A549 (cell line): ENCODE measurements at regions not wholly inside any gene's neighbourhood (a gene's known extent, or its start where the extent isn't known, plus 50 kb on each side); places are given as distances from the start of the nearest gene placed in this dataset.

ENCODE experiments used
- ATAC-seq, 2 experiments: fragments of 200-7000 bp in 1 of 2; fragments of >200 bp in 1 of 2; cut with Nextera tagmentation in 1 of 2; cut with Tn5 transposase in 1 of 2; 3 replicates each; pipeline versions ENCODE4 v1.8.0 to v1.9.1; 2018 to 2020; ENCODE audit warnings: mild to moderate bottlenecking in 1 of 2, moderate library complexity in 1 of 2
- CTCF ChIA-PET: fragments of 300-600 bp; sonication (Branson Sonifier 250); formaldehyde crosslinking; extraction: SDS; loops from one replicate; lab custom pipeline; 2021; ENCODE audit warnings: antibody characterized with exemption, inconsistent platforms; lab: Yijun Ruan, JAX
- POLR2A ChIA-PET: fragments of 350-600 bp; formaldehyde crosslinking; extraction: SDS; loops from one replicate; lab custom pipeline; 2021; ENCODE audit warnings: antibody characterized with exemption, inconsistent platforms; lab: Yijun Ruan, JAX
- DNase-seq, 2 experiments: peaks; one replicate each; pipeline versions ENCODE4 v3.0.0 to v3.0.0-alpha.2; 2011 to 2016; ENCODE audit warnings: low read depth in 1 of 2, low spot score in 1 of 2
- FAIRE-seq: peaks from 2 replicates; lab custom pipeline; 2011; peaks lifted over from hg19 to GRCh38; lab: Jason Lieb, UNC
- H3K27ac ChIP-seq, 2 experiments: fragments of >200 bp; sonication (Bioruptor Twin); formaldehyde crosslinking; 3 replicates each; pipeline ENCODE4 v1.5.1; 2016 to 2017
- H3K4me1 ChIP-seq: fragments of >200 bp; sonication (Bioruptor Twin); formaldehyde crosslinking; 3 replicates; pipeline ENCODE4 v1.6.1; 2016
- H3K4me2 ChIP-seq: fragments of >200 bp; sonication (Bioruptor Twin); formaldehyde crosslinking; 3 replicates; pipeline ENCODE4 v1.6.1; 2016
- H3K4me3 ChIP-seq: fragments of >200 bp; sonication (Bioruptor Twin); formaldehyde crosslinking; 3 replicates; pipeline ENCODE4 v1.5.1; 2016
- H3K9me3 ChIP-seq: fragments of >200 bp; sonication (Bioruptor Twin); formaldehyde crosslinking; 3 replicates; pipeline ENCODE4 v1.6.1; 2016
- CBX2 ChIP-seq: fragments of 200-600 bp; sonication (generic); IDR thresholded peaks from 2 replicates; pipeline ENCODE4 v1.6.1; 2016; ENCODE audit warnings: low read depth, mild to moderate bottlenecking, borderline replicate concordance
- CBX8 ChIP-seq: fragments of 200-600 bp; sonication (generic); IDR thresholded peaks from 2 replicates; pipeline ENCODE4 v1.6.1; 2016
- CEBPB ChIP-seq, 2 experiments: fragments of >200 bp in 1 of 2; sonication (Bioruptor Twin) in 1 of 2; formaldehyde crosslinking in 1 of 2; IDR thresholded peaks; 2 replicates each; pipeline ENCODE4 v1.6.1; 2012 to 2016
- CHD4 ChIP-seq: fragments of 200-600 bp; sonication (generic); IDR thresholded peaks from 2 replicates; pipeline ENCODE4 v1.6.1; 2016; ENCODE audit warnings: antibody characterized with exemption, mild to moderate bottlenecking, borderline replicate concordance
- E2F6 ChIP-seq: IDR thresholded peaks from 2 replicates; pipeline ENCODE4 v1.6.1; 2012; ENCODE audit warnings: low read depth, borderline replicate concordance
- EHF ChIP-seq: fragments of 250-450 bp; sonication (Bioruptor Pico); IDR thresholded peaks from 2 replicates; pipeline ENCODE4 v1.5.0; 2020; ENCODE audit warnings: mild to moderate bottlenecking
- FOXS1 ChIP-seq: fragments of 250-450 bp; sonication (Bioruptor Pico); IDR thresholded peaks from 2 replicates; pipeline ENCODE4 v1.5.0; 2020; ENCODE audit warnings: mild to moderate bottlenecking, moderate library complexity
- GATA3 ChIP-seq: IDR thresholded peaks from 2 replicates; pipeline ENCODE4 v1.6.1; 2012; ENCODE audit warnings: borderline replicate concordance
- HDAC2 ChIP-seq: fragments of 200-600 bp; sonication (generic); IDR thresholded peaks from 2 replicates; pipeline ENCODE4 v1.6.1; 2016
- HOXA7 ChIP-seq: fragments of 250-450 bp; sonication (Bioruptor Pico); IDR thresholded peaks from 2 replicates; pipeline ENCODE4 v1.5.0; 2020; ENCODE audit warnings: mild to moderate bottlenecking, moderate library complexity
- HOXB5 ChIP-seq: fragments of 250-450 bp; sonication (Bioruptor Pico); IDR thresholded peaks from 2 replicates; pipeline ENCODE4 v1.5.0; 2020; ENCODE audit warnings: mild to moderate bottlenecking, moderate library complexity
- JUNB ChIP-seq: fragments of >200 bp; sonication (Bioruptor Twin); formaldehyde crosslinking; IDR thresholded peaks from 2 replicates; pipeline ENCODE4 v1.6.1; 2016
- MAZ ChIP-seq: fragments of 150-350 bp; IDR thresholded peaks from 2 replicates; pipeline ENCODE4 v1.6.1; 2014; ENCODE audit warnings: antibody characterized with exemption, low read depth, low read length, borderline replicate concordance
- NPAS2 ChIP-seq: fragments of 250-450 bp; sonication (Bioruptor Pico); IDR thresholded peaks from 2 replicates; pipeline ENCODE4 v1.8.0; 2022; ENCODE audit warnings: mild to moderate bottlenecking, moderate library complexity, borderline replicate concordance
- NR3C1 ChIP-seq: fragments of >200 bp; sonication (Bioruptor Twin); formaldehyde crosslinking; IDR thresholded peaks from 3 replicates; pipeline ENCODE4 v1.6.1; 2017
- PHF8 ChIP-seq: fragments of 200-600 bp; sonication (generic); IDR thresholded peaks from 2 replicates; pipeline ENCODE4 v1.6.1; 2016; ENCODE audit warnings: low read depth, mild to moderate bottlenecking, antibody characterized with exemption, moderate library complexity, borderline replicate concordance
- POLR2A ChIP-seq: IDR thresholded peaks from 2 replicates; pipeline ENCODE4 v1.6.1; 2012; ENCODE audit warnings: mild to moderate bottlenecking, low read length
- RFX5 ChIP-seq: fragments of 450-650 bp; IDR thresholded peaks from 2 replicates; pipeline ENCODE4 v1.7.1; 2014; ENCODE audit warnings: antibody characterized with exemption, mild to moderate bottlenecking, moderate library complexity
- RNF2 ChIP-seq: fragments of 200-600 bp; sonication (generic); IDR thresholded peaks from 2 replicates; pipeline ENCODE4 v1.6.1; 2016; ENCODE audit warnings: low read depth, mild to moderate bottlenecking, antibody characterized with exemption, moderate library complexity, borderline replicate concordance
- SREBF2 ChIP-seq: fragments of 450-650 bp; IDR thresholded peaks from 2 replicates; pipeline ENCODE4 v1.6.1; 2014; ENCODE audit warnings: mild to moderate bottlenecking, moderate library complexity
- TFCP2L1 ChIP-seq: fragments of 250-450 bp; sonication (Bioruptor Pico); IDR thresholded peaks from 2 replicates; pipeline ENCODE4 v1.5.0; 2021; ENCODE audit warnings: mild to moderate bottlenecking
- TP53 ChIP-seq: fragments of 250-450 bp; sonication (Bioruptor Pico); IDR thresholded peaks from 2 replicates; pipeline ENCODE4 v1.5.0; 2021; ENCODE audit warnings: mild to moderate bottlenecking, moderate library complexity
- WGBS: methylation state at CpG from one replicate; pipeline ENCODE4 v1.1.6; 2017; ENCODE audit errors: missing lambda C conversion rate; 5-methylcytosine and 5-hydroxymethylcytosine counted together
- TF ChIP-seq, protein P1 (sequence below): IDR thresholded peaks from 2 replicates; pipeline ENCODE4 v1.6.1; 2012
- TF ChIP-seq, protein P2 (sequence below): fragments of >200 bp; sonication (Bioruptor Twin); formaldehyde crosslinking; IDR thresholded peaks from 2 replicates; pipeline ENCODE4 v1.6.1; 2016
- TF ChIP-seq, protein P3 (sequence below): IDR thresholded peaks from 2 replicates; pipeline ENCODE4 v1.6.1; 2012
- TF ChIP-seq, protein P4 (sequence below): fragments of 250-450 bp; sonication (Bioruptor Pico); IDR thresholded peaks from 2 replicates; pipeline ENCODE4 v1.5.0; 2020; ENCODE audit warnings: low read depth, mild to moderate bottlenecking, moderate library complexity

- ChIA-PET POLR2A (no interaction called here), CTCF (no interaction called here)
- WGBS = 17% methylated on average over 2 of the region's 2 CpGs
- no peak overlapping the region for H3K4me3 ChIP-seq
- TF ChIP-seq HOXA7 (no peak), POLR2A (no peak)
- DNase-seq = no peak
- H3K4me2 ChIP-seq = no peak overlapping the region
- H3K27ac ChIP-seq = no peak overlapping the region
- H3K4me1 ChIP-seq = no peaks in the 10 kb centered on the region
- H3K9me3 ChIP-seq = no peaks in the 10 kb centered on the region
- ATAC-seq = no peak
- FAIRE-seq = no peak
These were observed 293.8 kb upstream of the PBX1 start for GRCh38 chr1:164265232-164265631.

DNA sequence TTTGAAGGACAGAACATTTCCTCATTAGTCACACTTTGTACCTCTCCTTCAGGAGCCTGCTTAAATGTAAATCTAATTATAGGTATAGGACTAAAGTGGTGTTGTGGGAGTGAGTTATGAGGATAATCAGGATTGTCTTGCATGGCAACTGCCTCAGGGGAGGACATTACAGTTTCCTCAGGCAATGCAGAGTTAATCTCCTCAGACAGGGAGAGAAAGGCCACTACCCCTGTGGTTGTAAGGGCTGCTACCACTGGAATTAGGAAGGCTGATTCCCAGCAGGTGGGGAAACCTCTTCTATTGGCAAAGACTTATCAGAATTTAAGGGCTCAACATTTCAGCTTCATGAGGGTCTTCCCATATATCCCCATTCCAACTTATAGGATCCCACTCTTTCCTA lies 286.8 kb upstream of the PBX1 start:
- FAIRE-seq = no peak

GRCh38 chr1:164296172-164296571 lies 262.8 kb upstream of the PBX1 start:
- TF ChIP-seq, protein P1, sequence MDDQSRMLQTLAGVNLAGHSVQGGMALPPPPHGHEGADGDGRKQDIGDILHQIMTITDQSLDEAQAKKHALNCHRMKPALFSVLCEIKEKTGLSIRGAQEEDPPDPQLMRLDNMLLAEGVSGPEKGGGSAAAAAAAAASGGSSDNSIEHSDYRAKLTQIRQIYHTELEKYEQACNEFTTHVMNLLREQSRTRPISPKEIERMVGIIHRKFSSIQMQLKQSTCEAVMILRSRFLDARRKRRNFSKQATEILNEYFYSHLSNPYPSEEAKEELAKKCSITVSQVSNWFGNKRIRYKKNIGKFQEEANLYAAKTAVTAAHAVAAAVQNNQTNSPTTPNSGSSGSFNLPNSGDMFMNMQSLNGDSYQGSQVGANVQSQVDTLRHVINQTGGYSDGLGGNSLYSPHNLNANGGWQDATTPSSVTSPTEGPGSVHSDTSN = no peak
- TF ChIP-seq NR3C1 (no peak), RNF2 (no peak), GATA3 (no peak), CBX2 (no peak), NPAS2 (no peak), E2F6 (no peak), TP53 (no peak), CBX8 (no peak), HDAC2 (no peak), TFCP2L1 (CRISPR knock-in tag) (no peak), EHF (CRISPR knock-in tag) (no peak), SREBF2 (no peak)
- TF ChIP-seq, protein P2, sequence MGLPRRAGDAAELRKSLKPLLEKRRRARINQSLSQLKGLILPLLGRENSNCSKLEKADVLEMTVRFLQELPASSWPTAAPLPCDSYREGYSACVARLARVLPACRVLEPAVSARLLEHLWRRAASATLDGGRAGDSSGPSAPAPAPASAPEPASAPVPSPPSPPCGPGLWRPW = no peak

More for the DNA sequence above, 286.8 kb upstream of the PBX1 start:
- DNase-seq (no peak), ATAC-seq (no peak)
- ChIA-PET CTCF (no interaction called here), POLR2A (no interaction called here)
- H3K9me3 ChIP-seq = no peaks in the 10 kb centered on the region
- H3K4me3 ChIP-seq = no peak overlapping the region
- TF ChIP-seq, protein P3, sequence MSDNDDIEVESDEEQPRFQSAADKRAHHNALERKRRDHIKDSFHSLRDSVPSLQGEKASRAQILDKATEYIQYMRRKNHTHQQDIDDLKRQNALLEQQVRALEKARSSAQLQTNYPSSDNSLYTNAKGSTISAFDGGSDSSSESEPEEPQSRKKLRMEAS = no peak
- TF ChIP-seq, protein P4, sequence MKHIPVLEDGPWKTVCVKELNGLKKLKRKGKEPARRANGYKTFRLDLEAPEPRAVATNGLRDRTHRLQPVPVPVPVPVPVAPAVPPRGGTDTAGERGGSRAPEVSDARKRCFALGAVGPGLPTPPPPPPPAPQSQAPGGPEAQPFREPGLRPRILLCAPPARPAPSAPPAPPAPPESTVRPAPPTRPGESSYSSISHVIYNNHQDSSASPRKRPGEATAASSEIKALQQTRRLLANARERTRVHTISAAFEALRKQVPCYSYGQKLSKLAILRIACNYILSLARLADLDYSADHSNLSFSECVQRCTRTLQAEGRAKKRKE (CRISPR knock-in tag) = no peak
- TF ChIP-seq NR3C1 (no peak), JUNB (no peak)
- no peak overlapping the region for H3K27ac ChIP-seq
- no peaks in the 10 kb centered on the region for H3K4me1 ChIP-seq
- H3K4me2 ChIP-seq = no peak overlapping the region

GRCh38 chr1:164308101-164308500 lies 250.9 kb upstream of the PBX1 start:
- H3K4me3 ChIP-seq = no peak overlapping the region
- H3K4me2 ChIP-seq = no peak overlapping the region
- TF ChIP-seq FOXS1 (CRISPR knock-in tag) (no peak), MAZ (no peak), EHF (CRISPR knock-in tag) (no peak), PHF8 (no peak), HDAC2 (no peak), POLR2A (no peak), HOXB5 (CRISPR knock-in tag) (no peak), GATA3 (no peak), CEBPB (IDR thresholded peaks at IDR 0.05) (no peak), CHD4 (no peak), RFX5 (no peak), NPAS2 (no peak)
- TF ChIP-seq, protein P4 (CRISPR knock-in tag) = no peak
- TF ChIP-seq, protein P2 = no peak
- TF ChIP-seq, all 56 proteins: peak for 0
- FAIRE-seq (no peak), ATAC-seq (no peak), DNase-seq (no peak)
- no peaks in the 10 kb centered on the region for H3K9me3 ChIP-seq
- H3K27ac ChIP-seq = no peak overlapping the region
- ChIA-PET CTCF (no interaction called here), POLR2A (no interaction called here)
- peaks cover 19% of the 10 kb centered on the region; the same call in 2 of the 3 replicates for H3K4me1 ChIP-seq

More at GRCh38 chr1:164296172-164296571, 262.8 kb upstream of the PBX1 start:
- ATAC-seq (no peak), FAIRE-seq (no peak), DNase-seq (no peak)
- no peaks in the 10 kb centered on the region for H3K4me1 ChIP-seq
- ChIA-PET CTCF (no interaction called here), POLR2A (no interaction called here)
- no peaks in the 10 kb centered on the region for H3K9me3 ChIP-seq
- no peak overlapping the region for H3K27ac ChIP-seq
- no peak overlapping the region for H3K4me3 ChIP-seq
- 63% methylated on average over 7 of the region's 7 CpGs for WGBS
- no peak overlapping the region for H3K4me2 ChIP-seq
